ENCODE measurements at regions not wholly inside any gene's neighbourhood (a gene's known extent, or its start where the extent isn't known, plus 50 kb on each side); places are given as distances from the start of the nearest gene placed in this dataset.
"Not testable (repeated sequence)": the region's sequence is repeated elsewhere in the genome, so short reads cannot be mapped to it uniquely, and the experiment has no call there.

DNA sequence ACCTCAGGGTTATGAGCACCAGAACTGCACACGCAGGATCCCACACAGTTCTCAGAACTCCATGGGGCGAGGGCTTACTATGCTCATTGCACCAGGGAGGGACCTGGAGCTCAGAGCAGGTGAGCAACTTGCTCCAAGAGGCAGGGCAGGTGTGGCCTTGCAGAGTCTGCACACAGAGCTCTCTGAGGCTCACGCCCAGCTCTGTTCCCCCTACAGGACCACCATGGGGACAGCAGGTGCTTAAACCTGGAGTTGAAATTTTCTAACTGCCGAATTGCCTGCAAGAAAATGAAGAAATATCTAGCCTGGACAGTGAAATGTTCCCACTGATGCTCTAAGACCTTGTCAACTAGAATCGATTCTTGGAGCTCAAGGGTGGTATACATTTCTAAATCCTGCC is 49.9 kb upstream of the MSMB start:
- DNase-seq (ENCODE audit: low spot score), result not testable (repeated sequence)

DNA sequence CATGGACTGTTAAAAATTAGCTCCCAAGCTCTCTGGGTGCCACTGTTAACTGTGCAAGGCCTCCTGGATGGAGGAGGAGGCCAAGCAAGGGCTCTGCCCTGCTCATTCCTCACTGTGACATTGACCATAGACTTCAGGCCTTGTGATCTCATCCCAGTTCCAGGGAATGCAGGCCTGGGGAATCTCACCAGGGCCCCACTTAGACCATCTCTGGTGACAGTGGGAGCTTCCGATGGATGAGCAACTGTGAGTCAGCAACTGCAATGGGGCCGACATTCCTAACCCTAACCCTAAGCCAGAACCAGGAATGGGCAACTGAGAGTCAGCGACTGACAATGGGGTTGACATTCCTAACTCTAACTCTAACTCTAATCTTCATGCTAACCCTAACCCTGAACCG is 50.4 kb upstream of the MSMB start:
- no peak for DNase-seq (ENCODE audit: low spot score)

DNA sequence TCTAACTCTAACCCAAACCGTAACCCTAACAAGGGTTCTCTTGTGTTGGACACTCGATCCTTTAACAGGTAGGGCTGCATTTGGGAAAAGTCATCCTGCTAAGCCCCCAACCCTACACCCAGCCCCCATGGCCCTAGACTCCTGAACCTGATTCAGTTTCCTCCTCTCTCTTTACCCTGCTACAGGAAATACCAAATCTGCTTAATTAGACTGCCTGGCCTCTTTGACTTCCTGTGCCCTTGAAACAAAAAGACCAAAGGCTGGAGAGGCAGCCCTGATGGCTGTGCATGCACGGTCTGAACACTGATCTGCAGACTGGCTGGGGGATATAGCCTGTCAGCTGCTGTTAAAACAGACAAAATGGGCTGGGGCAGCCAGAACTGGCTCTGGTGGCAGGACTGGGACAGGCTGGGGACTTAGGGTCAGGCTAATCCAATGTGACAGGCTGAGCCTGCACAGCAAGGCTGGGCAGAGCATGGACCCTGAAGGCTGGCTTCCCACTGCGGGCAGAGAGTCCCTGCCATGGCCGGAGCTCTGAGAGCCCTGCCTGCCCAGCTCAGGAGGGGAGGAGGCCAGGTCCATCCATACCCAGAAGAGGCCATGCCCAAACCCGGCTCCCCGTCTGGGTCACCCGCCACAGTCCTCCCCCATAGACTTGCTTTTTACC is 51.0 kb upstream of the MSMB start:
- no peak for DNase-seq (ENCODE audit: low spot score)

GRCh38 chr10:46097576-46098317 is 51.7 kb upstream of the MSMB start:
- DNase-seq (ENCODE audit: low spot score), result no peak

GRCh38 chr10:46098386-46098785 is 52.3 kb upstream of the MSMB start:
- DNase-seq (ENCODE audit: low spot score), result no peak

DNA sequence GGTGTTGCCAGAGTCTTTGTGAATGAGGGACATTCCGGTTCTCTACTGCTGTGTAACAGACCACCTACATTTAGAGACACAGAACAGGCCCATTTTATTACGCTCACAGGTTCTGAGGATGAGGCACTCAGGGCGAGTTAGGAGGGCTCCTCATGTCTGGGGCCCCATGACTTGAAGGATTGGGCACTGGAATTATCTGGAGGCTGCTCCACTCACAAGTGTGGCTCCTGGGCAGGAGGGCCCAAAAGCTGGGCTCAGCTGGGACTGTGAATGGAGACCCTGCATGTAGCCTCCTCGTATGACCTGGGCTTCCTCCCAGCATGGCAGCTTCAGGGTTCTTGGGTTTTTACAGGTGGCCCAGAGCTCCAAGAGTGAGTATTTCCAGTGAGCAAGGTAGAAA is 52.9 kb upstream of the MSMB start:
- DNase-seq (ENCODE audit: low spot score), result not testable (repeated sequence)

- DNase-seq (ENCODE audit: low spot score), result no peak
Observed at GRCh38 chr10:46104071-46104585, 58.1 kb upstream of the MSMB start.

- DNase-seq (ENCODE audit: low spot score), result not testable (repeated sequence)
Observed at GRCh38 chr10:46105416-46105815, 59.3 kb upstream of the MSMB start.

GRCh38 chr10:46105856-46106409 is 59.9 kb upstream of the MSMB start:
- not testable (repeated sequence) for DNase-seq (ENCODE audit: low spot score)

DNA sequence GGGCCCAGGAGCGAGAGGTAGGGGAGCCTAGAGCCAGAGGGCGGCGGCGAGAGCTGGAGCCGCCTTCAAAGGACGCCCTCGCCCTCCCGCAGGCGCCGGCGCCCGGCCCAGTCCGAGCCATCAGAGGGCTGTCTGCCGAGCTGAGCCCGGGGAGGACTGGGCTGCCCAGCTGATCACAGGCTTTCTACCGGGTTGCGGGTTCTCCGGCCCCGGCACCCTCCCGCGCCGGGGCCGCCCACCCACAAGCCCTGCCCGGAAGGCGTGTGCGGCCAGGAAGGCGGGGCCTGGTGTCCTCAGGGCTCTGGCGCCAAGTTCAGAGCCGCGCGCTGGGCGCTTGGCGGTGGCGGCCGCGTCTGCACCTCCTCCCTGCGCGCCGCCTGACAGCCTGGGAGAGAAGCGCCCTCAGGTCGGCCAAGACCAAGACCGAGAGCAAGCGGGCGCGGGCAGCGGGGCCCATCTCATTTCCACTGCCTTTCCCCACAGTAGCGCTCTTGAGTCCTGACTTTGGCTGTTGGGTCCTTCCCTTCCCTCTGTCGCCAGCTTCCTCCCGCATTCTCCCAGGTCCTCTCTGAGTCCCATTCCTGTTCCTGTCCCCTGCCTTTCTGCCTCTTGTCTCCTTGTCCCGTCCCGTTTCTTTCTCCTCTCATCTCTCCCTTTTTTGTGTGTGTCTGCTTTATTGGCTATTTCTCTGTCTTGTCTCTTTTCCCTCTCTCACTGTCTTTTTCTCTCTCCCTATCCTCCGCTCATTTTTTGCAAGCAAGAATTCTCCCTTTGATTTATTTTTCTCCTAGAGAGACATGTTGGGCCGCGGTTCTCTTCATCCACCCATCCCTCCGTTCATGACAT is 60.6 kb upstream of the MSMB start:
- DNase-seq (ENCODE audit: low spot score), result peak; percentile 37

DNA sequence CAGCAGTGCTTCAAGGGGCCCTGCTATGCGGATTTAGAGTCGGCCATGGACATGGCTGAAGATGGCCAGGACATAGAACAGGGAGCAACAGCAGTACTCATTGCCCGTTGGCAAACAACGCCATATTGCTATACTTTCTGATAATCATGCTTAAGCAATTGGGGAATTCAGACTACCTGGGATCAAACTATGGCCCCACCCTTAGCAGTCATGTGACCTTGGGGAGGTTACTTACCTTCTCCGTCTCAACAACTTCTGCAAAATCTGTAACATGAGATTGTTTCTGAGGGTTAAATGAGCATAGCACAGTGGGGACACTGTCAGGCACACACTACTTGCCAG is 62.1 kb upstream of the MSMB start:
- not testable (repeated sequence) for DNase-seq (ENCODE audit: low spot score)

DNA sequence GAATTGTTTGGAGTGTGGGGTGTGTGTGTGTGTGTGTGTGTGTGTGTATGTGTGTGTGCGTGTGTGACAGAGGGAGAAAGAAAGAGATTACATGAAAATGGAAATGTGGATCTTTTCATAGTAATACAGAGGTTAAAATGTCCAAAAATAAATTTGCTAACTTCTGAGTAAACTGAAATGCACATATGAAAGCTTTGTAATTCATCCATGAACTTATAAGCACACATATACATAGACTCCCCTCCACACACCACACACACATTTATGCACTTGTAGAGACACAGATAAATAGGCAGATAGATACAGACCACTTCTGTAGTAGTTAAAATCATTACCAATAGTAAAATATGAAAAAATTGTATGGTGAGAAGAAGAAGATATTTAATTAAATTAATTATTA is 108.2 kb upstream of the MSMB start:
- DNase-seq (ENCODE audit: low spot score), result not testable (repeated sequence)

DNA sequence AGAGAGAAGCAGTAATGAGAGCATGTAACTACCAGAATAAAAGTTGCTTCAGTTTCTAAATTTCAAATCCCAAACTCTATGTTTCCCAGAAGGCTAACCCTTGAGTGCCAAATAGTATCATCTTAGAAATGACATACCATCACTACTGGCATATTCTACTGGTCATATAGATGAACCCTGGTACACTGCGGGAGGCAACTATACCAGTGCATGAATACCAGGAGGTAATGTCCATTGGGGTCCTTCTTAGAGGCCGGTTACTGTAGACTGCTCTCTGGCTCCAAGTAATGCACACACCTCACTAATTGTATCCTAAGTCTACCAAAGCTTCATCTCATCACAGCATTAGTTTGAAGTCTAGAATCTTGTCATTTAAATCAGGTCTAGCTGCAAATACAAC is 108.6 kb upstream of the MSMB start:
- DNase-seq (ENCODE audit: low spot score), result peak; percentile 2

DNA sequence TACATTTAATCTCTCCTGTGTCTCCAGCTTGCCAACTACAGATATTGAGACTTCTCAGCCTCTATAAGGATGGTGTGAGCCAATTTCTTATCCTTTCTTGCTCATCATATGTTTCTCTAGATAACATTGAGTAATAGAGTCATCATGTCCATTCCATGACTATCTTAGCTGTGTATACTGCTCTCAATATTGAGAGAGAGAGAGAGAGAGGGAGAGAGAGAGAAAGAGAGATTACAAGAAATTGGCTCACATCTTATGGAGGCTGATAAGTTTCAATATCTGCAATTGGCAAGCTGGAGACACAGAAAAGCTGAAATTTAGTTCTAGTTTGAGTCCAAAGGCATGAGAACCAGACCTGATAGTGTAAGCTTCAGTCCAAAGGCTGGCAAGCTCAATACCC is 110.8 kb upstream of the MSMB start:
- not testable (repeated sequence) for DNase-seq (ENCODE audit: low spot score)

DNA sequence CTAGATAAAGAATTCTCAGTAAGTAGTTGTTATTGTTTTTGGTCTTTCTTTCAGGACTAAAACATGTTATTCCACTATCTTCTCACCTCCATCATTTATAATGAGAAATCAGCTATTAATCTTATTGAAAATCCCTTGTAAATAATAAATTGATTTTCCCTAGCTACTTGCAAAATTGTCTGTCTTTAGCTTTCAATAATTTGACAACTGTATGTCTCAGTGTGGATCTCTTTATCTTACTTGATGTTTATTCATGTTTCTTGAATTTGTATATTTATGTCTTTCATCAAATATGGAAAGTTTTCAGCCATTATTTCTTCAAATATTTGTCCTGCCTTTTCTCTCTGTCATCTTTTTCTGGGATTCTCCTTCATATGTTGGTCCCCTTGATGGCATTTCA is 117.1 kb upstream of the ANTXRL start:
- no peak for DNase-seq (ENCODE audit: low spot score)

DNA sequence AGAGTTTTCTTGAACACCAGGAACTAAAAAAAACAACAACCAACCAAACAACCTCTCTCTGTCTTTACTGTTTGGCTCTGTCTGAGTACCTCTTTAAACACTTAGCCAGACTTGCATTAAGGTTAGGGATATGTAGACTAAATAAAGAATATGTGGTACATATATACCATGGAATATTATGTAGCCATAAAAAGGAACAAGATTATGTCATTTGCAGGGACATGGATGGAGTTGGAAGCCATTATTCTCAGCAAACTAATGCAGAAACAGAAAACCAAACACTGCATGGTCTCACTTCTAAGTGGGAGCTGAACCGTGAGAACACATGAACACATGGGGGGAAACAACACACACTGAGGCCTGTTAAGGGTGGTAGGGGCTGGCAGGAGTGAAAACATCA is 116.0 kb upstream of the ANTXRL start:
- DNase-seq (ENCODE audit: low spot score), result no peak

DNA sequence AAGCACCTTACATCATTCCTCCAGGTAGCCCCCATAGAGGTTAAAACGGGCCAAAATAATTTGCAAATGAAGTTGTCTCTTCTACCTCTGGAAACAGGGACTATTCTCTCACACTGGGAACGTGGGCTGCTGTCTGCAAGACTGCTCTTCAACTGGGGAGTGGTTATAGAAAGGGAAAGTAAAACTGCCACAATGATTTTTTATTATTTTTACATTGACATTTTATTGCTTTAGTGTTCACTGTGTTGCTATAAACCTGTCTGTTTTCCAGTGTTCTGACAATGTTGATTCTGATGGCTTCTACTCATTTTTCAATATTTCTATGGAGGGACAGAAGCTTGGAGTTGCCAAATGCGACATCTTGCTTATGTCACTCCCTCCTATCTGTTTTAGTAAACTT is 115.1 kb upstream of the ANTXRL start:
- no peak for DNase-seq (ENCODE audit: low spot score)

DNA sequence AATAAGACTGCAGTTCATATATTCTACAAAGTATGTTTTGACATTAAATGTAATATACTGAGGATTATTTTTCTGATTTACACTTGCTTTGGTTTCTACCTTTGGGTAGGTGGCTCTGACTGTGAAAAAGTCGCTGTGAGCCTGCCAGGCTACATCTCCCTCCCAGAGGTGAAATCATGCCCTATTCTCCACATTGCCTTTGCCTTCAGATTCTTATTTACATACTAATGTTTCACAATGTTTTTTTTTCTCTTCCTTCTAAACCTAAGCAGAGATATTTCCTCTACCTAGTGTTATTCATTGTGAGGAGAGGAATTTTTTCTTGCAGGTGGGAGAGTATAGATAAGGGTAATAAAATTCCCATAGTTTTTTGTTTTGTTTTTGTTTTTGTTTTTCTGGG is 111.5 kb upstream of the ANTXRL start:
- DNase-seq (ENCODE audit: low spot score), result no peak

DNA sequence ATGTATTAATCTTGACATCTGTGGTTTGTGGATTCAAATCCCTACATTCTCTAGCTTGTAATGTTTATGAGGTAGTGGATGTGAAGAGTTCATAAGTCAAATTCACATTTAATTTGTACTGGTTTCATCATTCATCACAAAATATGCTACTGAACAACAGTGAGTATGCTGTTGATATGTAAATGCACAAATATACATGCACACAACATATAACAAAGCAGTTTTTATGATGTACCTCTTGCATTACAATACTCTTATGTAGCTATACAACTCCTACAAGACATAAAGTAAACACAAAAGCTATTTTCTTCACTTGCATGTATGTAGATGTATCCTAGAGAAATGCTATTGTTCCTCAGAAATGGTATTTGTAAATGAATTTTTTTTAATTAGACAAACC is 111.0 kb upstream of the ANTXRL start:
- DNase-seq (ENCODE audit: low spot score), result no peak

- DNase-seq (ENCODE audit: low spot score), result not testable (repeated sequence)
Observed at GRCh38 chr10:46187431-46187830, 99.4 kb upstream of the ANTXRL start.

DNA sequence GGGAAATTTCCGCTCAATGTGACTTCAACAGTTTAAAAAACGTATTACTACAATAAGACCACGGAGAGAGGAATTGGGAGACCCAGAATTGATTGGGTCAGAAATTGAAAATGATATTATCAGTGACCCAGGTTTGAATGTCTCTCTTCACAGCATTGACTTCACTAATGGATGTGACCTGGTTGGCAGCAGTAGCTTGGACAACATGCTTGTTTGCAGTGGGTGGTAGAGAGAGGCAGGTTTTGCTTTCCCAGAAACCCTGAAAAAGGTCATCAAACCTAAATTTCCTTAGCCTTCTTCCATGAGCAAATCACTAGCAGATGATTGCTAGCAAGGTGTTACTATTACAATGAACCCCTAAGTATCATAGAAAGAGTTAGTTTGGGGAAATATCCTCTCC is 89.7 kb upstream of the ANTXRL start:
- DNase-seq (ENCODE audit: low spot score), result no peak

GRCh38 chr10:46198516-46198915 is 88.3 kb upstream of the ANTXRL start:
- DNase-seq (ENCODE audit: low spot score), result no peak
